Smooth muscle cell (in vitro differentiated cells): ENCODE measurements at regions not wholly inside any gene's neighbourhood (a gene's known extent, or its start where the extent isn't known, plus 50 kb on each side); places are given as distances from the start of the nearest gene placed in this dataset.

ENCODE experiments used
- DNase-seq: peaks from one replicate; lab custom pipeline; 2025; ENCODE audit not compliant: unreplicated experiment; lab: John Stamatoyannopoulos, UW
- H2AFZ ChIP-seq: fragments of 200-600 bp; sonication (generic); 2 replicates; pipeline ENCODE4 v1.6.0; 2016; ENCODE audit warnings: antibody characterized with exemption, low read depth, mild to moderate bottlenecking
- H3F3A ChIP-seq: fragments of 200-600 bp; sonication (generic); 2 replicates; pipeline ENCODE4 v1.6.0; 2017; ENCODE audit warnings: antibody characterized with exemption, low read depth
- H3K27ac ChIP-seq: fragments of 200-600 bp; sonication (generic); 2 replicates; pipeline ENCODE4 v1.5.1; 2016; ENCODE audit warnings: low read depth, mild to moderate bottlenecking
- H3K27me3 ChIP-seq: fragments of 200-600 bp; sonication (generic); 2 replicates; pipeline ENCODE4 v1.6.1; 2016; ENCODE audit warnings: low read depth, mild to moderate bottlenecking
- H3K36me3 ChIP-seq: fragments of 200-600 bp; sonication (generic); 2 replicates; pipeline ENCODE4 v1.5.1; 2016; ENCODE audit warnings: low read depth
- H3K4me1 ChIP-seq: fragments of 200-600 bp; sonication (generic); 2 replicates; pipeline ENCODE4 v1.5.1; 2016; ENCODE audit warnings: low read depth
- H3K4me2 ChIP-seq: fragments of 200-600 bp; sonication (generic); 2 replicates; pipeline ENCODE4 v1.6.0; 2016; ENCODE audit warnings: mild to moderate bottlenecking
- H3K4me3 ChIP-seq: fragments of 200-600 bp; sonication (generic); 2 replicates; pipeline ENCODE4 v1.5.1; 2016; ENCODE audit warnings: mild to moderate bottlenecking
- H3K79me2 ChIP-seq: fragments of 200-600 bp; sonication (generic); 2 replicates; pipeline ENCODE4 v1.6.0; 2016; ENCODE audit warnings: low read depth, mild to moderate bottlenecking
- H3K9ac ChIP-seq: fragments of 200-600 bp; sonication (generic); 2 replicates; pipeline ENCODE4 v1.6.0; 2016; ENCODE audit warnings: low read depth
- H3K9me3 ChIP-seq: fragments of 200-600 bp; sonication (generic); replicated peaks from 2 replicates; pipeline ENCODE4 v1.5.1; 2016; ENCODE audit warnings: low read depth
- H4K20me1 ChIP-seq: fragments of 200-600 bp; sonication (generic); 2 replicates; pipeline ENCODE4 v1.6.0; 2016; ENCODE audit warnings: low read depth
- WGBS: methylation state at CpG from one replicate; pipeline ENCODE4 v1.1.7; 2016; ENCODE audit warnings: low lambda C conversion rate; 5-methylcytosine and 5-hydroxymethylcytosine counted together
- small RNA-seq: library from RNA; depleted of rRNA; stranded (forward); fragments of <200 nt; gene quantifications from one replicate; pipeline ENCODE3, GENCODE V24; 2014
- TF ChIP-seq, protein P1 (sequence below): fragments of 200-600 bp; sonication (generic); IDR thresholded peaks from 2 replicates; pipeline ENCODE4 v1.5.1; 2017; ENCODE audit warnings: borderline replicate concordance, mild to moderate bottlenecking, antibody characterized with exemption; ENCODE audit not compliant: insufficient read depth, poor library complexity, severe bottlenecking

DNA sequence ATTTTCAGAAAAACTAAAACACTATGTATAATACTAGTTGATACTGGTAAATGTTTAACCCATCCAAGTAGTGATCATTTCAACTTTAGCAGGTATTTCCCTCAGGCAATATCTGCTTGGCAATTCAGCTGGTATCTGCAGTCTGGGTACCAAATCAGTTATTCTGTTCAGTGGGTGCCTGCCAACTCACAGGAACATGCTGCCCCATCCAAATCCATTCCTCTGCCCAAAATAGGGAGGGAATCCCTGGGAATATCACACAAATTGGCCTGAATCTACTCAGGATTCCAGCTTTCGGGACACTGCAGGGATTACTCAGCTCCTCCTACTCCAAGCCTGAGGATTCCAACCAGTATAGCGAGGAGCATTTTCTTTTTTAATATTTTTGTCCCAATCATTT, 61.7 kb upstream of the PDE4D start:
- H3K27ac ChIP-seq, result no peak overlapping the region
- H4K20me1 ChIP-seq, result no peaks in the 10 kb centered on the region
- DNase-seq, result no peak
- no peak overlapping the region for H2AFZ ChIP-seq
- no peaks in the 10 kb centered on the region for H3K27me3 ChIP-seq
- no peaks in the 10 kb centered on the region for H3F3A ChIP-seq
- no peaks in the 10 kb centered on the region for H3K4me1 ChIP-seq
- TF ChIP-seq, protein P1, sequence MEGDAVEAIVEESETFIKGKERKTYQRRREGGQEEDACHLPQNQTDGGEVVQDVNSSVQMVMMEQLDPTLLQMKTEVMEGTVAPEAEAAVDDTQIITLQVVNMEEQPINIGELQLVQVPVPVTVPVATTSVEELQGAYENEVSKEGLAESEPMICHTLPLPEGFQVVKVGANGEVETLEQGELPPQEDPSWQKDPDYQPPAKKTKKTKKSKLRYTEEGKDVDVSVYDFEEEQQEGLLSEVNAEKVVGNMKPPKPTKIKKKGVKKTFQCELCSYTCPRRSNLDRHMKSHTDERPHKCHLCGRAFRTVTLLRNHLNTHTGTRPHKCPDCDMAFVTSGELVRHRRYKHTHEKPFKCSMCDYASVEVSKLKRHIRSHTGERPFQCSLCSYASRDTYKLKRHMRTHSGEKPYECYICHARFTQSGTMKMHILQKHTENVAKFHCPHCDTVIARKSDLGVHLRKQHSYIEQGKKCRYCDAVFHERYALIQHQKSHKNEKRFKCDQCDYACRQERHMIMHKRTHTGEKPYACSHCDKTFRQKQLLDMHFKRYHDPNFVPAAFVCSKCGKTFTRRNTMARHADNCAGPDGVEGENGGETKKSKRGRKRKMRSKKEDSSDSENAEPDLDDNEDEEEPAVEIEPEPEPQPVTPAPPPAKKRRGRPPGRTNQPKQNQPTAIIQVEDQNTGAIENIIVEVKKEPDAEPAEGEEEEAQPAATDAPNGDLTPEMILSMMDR, result no peak
- no peak overlapping the region for H3K4me2 ChIP-seq
- no peaks in the 10 kb centered on the region for H3K9me3 ChIP-seq
- H3K79me2 ChIP-seq, result no peaks in the 10 kb centered on the region
- no peaks in the 10 kb centered on the region for H3K36me3 ChIP-seq
- H3K9ac ChIP-seq, result no peak overlapping the region
- H3K4me3 ChIP-seq, result no peak overlapping the region
- whole genome bisulfite sequencing, result 78% methylated on average over 2 of the region's 2 CpGs

DNA sequence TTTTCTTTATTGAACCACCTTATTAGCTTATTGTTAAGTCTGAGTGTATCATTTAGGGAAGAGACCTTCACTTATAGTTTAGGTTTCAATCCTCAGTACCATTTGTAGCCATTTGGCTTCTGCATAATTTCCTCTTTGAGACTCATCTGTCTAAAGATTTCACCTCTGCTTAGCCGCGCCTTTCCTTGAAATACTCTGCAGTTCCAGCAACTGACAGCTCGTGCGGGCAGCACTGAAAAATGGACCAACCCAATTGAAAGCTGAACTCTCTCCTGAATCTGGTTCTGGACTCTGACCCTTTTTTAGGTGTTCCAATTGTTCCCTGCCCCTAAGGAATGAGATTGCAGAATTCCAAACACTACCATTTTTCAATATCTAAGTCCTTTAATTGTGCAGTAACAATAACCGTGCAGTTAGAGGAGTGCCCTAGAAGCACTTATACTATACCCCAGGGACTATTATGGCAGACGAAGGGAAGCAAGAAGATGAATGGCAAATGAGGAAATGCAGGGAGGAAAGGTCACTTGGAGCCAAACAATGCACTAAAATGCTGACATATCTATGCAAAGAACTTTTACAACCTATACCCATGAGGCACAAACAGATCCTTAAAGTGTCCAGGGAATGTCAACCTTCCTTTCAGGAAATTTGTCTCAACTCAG, 50.1 kb upstream of the PDE4D start:
- H3K9me3 ChIP-seq, result no peaks in the 10 kb centered on the region
- DNase-seq, result no peak
- H3F3A ChIP-seq, result no peaks in the 10 kb centered on the region
- TF ChIP-seq, protein P1, result no peak
- H3K4me2 ChIP-seq, result no peak overlapping the region
- H3K36me3 ChIP-seq, result no peaks in the 10 kb centered on the region
- H3K27me3 ChIP-seq, result no peaks in the 10 kb centered on the region
- no peaks in the 10 kb centered on the region for H4K20me1 ChIP-seq
- no peak overlapping the region for H3K4me3 ChIP-seq
- WGBS, result 89% methylated on average over 6 of the region's 6 CpGs
- no peaks in the 10 kb centered on the region for H3K79me2 ChIP-seq
- H2AFZ ChIP-seq, result no peak overlapping the region
- H3K4me1 ChIP-seq, result no peaks in the 10 kb centered on the region
- no peak overlapping the region for H3K27ac ChIP-seq
- no peak overlapping the region for H3K9ac ChIP-seq

Small RNA genes lying in the stretch of these regions (small RNA-seq; reads per million reads assigned to genes)
- 0.11 reads per million for gene RNU6-806P
